HG02759 (cell line): ENCODE measurements at regions not wholly inside any gene's neighbourhood (a gene's known extent, or its start where the extent isn't known, plus 50 kb on each side); places are given as distances from the start of the nearest gene placed in this dataset.
A peak's percentile ranks its signal among the peaks of the same experiment; 100 is the strongest.

Experiments used
- ATAC-seq: cut with Tn5 transposase; IDR thresholded peaks from one replicate; pipeline ENCODE4 v1.9.1; 2021; ENCODE audit warnings: mild to moderate bottlenecking, moderate library complexity; ENCODE audit not compliant: unreplicated experiment

DNA sequence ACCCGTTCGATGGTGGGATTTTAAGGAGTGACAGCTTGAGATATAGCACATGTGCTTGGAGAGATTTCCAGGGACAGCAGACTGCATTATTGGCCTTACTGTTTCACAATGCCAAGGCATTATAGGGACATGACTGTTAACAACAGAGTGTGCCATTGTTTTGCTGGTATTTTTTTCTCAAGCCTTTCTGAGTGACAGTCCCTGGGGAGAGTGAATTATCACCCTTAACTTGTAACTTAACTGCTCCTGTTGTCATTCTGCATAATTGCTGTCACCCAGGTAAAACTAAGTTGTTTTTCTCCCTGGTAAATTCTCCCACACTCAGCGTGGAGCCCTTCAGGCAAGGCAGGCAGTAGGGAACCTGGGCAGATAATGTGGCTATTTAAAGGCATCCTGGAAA, 989.2 kb upstream of the LCORL start:
- ATAC-seq, result no peak

DNA sequence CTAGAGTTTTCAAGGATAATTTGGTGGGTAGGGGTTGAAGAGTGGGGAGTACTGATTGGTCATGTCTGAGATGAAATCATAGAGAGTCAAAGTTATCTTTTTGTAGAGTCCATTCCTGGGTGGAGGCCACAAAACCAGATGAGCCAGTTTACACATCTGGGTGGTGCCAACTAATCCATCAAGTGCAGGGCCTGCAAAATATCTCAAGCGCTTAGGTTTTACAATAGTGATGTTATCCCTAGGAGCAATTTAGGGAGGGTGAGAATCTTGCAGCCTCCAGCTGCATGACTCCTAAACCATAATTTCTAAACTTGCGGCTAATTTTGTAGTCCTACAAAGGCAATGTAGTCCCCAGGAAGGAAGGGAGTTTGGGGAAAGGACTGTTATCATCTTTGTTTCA, 988.3 kb upstream of the LCORL start:
- ATAC-seq, result no peak

DNA sequence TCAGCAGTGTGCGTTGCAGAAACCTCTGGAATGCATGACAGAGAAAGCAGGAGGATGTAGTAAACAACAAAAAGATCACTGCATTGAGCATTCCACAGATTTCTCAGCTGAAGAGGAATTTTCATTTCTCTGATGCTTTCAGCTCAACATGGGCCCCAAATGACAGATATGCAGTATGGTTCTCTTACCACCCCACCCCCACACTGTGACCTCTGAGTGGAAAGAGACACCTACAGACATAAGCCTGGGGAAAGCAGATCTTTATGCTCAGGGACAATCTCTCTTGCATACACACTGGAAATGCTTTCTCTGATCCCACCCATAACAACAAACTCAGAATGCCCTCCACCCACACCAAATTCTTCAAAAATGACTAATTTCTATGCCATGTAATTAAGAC, 983.7 kb upstream of the LCORL start:
- no peak for ATAC-seq

DNA sequence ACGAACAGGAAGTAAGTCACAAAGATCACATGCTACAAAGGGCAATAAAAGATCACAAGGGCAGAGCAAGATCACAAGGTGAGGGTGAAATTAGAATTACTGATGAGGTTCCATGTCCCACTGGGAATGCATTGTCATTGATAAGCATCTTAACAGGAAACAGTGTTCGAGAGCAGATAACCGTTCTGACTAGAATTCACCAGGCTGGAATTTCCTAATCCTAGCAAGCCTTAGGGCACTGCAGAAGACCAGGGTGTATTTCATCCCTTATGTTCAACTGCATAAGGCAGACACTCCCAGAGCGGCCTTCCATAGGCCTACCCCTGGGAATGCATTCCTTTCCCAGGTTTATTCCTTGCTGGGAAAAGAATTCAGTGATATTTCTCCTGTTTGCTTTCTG, 980.6 kb upstream of the LCORL start:
- ATAC-seq, result no peak

DNA sequence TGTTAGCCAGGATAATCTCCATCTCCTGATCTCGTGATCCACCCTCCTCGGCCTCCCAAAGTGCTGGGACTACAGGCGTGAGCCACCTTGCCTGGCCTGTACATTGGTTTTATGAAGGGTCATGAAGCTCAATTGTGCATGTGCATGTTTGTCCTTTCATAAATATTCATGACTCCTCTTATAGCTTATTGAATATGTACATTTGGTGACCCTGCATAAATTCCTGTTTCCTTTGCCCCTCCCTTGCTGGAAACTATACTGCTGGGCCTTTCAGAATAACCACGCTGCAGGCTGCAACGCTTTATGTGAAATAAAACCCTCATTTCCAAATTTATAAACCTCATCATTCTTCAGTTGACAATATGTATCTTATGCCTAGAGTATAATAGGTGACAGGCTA, 978.0 kb upstream of the LCORL start:
- no peak for ATAC-seq

DNA sequence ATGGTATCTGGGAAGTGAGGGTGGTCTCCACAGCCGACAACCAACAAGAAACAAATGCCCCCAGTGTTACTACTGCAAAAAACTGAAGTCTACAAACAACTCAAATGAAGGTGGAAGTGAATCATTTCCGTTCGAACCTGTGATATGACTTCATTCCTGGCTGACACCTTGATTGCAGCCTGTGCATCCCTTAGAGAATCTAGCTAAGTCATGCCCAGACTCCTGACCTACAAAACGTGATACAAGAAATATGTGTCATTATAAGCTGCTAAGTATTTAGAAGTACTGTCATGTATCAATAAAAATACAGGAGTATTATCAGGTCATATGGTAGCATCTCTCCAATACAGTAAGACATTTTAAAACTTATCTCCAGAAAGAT, 959.7 kb upstream of the LCORL start:
- ATAC-seq, result no peak

DNA sequence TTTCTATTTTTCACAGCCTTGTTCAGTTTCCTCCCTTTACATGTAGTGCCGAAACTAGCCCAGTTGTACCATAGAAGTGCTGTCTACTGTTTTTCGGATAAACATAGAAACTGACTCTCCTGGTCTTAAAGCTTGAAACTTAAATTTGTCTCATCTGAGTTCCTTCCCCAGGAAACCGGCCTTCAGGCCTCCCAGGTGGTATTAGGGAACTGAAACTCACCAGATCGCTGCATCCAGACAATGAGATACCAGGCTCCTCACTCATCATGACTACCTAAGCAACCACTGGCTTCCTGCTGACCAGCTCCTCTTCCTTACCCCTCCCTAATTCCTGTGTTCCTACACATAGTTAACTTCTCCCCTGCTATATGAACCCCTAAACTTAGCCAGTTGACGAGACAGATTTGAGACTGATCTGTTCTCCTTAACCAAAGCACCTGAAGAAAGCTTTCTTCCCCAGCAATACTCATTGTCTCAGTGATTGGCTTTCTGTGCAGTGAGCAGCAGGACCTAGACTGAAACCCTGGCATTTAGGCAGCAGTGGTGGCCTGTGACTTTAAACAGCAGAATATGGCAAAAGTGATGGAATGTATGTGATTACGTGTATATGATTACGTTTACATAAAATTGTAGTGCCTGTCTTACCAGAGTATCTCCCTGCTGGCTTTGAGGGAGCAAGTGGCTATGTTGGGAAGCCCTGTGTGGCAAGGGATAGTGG, 959.1 kb upstream of the LCORL start:
- peak; percentile 85 for ATAC-seq

DNA sequence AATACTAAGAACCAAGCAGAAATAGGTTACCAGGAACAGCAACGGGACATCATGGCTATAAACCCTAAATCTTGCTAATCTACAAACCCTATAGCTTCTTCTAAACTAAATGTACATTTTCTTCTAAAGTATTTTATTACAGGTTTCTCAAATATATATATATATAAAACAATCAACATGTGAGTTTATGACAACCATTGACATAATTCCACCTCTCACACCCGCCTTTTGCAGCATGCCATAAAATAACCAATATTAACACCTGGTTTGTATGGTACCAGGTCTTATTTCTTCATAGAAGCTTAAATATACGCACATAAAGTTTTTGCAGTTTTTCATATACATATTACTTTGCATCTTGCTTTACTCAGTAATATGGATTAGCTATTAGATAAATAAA, 955.3 kb upstream of the LCORL start:
- ATAC-seq, result no peak

DNA sequence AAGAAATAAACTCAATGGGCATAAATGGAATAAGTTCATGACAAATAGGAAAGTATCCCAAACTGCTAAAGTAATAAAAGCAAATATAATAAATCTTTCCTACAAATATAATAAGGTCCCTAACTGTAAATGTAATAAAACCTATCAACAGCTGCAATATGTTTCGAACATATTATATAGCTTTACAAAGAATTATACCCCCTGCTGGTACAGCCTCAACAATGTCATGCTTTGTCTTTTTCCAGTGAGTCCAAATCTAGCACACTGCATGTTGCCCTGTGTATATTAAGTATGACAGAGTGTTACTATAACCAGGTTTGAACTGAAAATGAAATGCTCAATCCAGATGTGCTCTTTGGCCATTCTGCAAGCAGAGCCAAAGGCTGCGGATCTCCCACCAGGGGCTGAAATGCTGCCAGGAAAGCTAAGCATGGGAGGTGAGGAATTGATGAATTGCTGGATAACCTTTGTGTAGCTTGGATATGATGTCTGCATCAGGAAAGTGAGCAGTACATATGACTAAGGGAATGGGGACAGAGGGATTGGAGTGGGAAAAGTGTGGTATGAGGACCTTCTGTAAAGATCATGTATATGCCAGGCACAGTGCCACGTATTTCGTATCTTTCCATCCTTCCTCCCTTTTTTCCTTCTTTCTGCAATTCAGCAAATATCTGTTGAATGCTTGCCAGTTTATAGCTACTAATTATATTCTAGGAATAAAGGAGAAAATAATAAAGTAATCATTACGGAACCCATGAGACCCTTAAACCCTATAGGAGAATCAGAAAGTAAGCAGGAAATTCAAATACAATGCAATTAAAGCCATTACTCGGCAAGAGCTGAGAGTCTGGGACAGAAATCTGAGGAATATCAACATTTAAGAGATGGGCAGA, 954.6 kb upstream of the LCORL start:
- ATAC-seq, result no peak

DNA sequence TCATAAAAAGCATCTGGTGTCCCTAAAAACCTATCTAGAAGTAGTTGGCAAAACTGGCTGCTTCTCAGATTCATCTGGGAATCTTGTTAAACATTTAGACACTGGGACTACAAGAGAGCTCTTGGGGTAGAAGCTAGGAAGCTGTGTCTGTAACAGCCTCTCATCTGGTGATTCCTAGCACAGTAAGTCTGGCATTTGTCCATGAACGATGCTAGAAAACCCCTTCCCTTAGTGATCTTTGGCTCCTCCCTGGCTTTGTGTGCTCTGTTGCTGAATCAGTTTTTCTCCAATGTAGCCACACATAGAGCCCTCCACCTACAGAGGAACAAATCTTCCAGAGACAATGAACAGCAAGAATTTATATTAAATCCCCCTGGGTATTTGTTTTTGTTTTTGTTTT, 951.7 kb upstream of the LCORL start:
- ATAC-seq, result no peak

DNA sequence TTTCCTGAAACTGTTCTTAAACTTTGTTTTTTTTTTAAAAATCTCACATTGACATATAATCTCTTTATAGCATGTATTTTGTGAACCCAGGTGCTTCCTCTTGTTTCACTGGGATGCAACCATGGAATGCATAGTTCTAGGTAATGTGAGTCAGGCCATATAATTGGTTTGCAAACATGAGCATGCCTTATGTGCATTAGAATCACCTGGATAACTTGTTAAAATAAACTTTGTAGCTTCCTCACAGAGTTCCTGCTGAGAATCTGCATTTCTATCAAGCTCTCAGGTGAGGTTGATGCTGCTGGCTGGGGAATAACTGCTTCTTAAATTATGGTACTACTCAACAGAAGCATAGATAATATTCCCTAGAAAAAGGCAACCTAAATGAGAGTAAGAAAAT, 940.3 kb upstream of the LCORL start:
- ATAC-seq, result no peak

DNA sequence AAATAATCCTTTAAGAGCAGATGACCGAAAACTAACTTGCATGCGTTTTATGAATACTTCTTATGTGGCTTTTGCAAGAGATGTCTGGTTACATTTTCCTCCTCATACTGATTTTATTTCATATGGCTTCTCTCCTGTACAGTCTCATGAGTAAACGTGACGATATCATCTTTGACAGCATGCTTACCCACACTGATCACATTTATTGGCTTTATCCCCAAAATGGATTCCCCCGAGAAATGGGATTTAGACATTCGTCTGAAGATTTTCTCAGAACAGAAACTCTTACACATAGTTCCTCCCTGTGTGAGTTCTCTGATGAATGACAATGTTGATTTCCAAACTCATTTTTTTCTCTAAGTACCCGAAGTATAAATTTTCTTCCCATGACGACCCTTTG, 939.7 kb upstream of the LCORL start:
- no peak for ATAC-seq

DNA sequence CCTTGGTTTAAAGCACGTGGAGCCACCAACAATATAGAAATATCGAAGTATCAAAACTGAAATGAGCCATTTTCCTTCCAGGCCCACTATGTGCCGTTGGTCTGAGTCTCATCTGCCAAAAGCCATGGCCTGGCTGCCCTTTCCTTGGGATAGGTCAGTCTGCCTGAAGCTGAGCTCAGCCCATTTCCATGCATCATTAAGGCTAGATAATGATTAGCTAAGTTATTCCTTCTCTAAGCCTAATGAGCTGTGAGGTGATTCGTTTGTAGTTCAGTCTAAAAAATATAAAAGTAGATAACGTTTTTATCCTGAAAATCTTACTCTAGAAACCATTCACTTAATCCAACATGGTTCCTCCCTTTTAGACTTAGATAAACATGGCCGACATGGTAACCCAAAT, 936.2 kb upstream of the LCORL start:
- no peak for ATAC-seq

DNA sequence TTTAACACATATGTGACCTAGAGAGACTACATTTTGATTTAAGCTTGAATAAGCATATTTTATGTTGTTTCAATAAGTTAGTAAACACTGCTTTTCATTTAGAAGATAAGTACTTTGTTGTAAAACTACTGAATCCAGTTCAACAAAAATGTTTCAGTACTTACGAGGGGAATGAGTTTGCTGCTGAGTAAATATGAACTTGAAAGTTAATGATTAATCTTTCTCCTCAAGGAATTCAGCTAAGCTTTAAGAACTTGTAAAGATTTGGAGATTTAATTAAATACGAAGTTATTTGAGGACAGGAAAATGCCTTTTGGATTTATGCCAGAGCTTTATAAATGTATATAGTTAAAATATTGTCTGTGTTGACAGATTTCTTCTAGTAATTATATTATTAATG, 933.0 kb upstream of the LCORL start:
- ATAC-seq, result no peak

DNA sequence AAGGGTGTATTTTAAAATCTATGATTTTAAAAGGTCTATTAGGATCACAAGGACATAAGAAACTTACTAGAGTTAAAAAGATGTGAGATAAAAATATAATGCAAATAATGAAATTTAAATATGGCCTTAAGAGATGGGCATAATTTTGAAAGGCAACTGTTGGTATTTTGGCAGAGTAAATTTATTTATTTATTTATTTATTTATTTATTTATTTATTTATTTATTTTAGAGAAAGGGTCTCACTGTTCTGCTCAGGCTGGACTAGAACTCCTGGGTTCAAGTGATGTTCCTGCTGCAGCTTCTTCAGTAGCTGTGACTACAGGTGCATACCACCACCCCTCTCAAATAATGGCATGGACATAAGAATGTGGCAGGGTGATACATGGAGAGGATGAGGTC, 932.1 kb upstream of the LCORL start:
- ATAC-seq, result no peak

DNA sequence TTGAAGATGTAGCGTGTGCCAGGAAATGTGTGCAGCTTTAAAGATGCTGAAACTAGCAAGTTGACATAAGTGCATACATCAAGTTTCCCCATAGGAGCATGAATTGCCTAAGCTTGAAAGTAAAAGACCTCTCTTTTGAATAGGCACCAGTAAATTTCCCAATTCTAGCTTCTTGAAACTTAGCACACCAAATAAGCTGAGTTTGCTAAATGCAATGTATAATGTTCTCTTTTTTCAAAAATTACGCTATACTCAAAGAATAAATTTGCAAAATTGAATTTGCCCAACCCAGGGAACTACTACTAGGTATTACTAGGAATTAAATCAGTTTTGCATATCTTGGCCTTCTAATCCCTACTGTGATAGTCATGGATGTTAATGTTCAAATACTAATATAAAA, 923.9 kb upstream of the LCORL start:
- no peak for ATAC-seq

DNA sequence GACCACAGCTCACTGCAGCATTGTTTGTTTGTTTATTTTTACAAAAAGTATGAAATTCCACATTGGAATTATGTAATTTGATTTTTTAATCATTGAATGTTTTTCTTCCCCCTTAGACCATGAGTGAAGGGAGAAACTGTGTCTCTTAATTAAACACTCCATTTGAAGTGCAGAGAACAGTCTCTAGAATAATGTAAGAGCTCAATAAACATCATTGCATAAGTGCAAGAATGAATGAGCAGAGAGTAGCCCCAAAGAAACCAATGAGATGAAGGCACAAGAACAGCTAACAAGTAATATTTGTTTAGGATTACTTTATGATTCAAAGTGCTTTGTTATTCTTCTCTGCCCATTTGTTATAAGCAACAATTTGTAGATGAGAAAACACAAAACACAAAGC, 921.3 kb upstream of the LCORL start:
- ATAC-seq, result no peak

DNA sequence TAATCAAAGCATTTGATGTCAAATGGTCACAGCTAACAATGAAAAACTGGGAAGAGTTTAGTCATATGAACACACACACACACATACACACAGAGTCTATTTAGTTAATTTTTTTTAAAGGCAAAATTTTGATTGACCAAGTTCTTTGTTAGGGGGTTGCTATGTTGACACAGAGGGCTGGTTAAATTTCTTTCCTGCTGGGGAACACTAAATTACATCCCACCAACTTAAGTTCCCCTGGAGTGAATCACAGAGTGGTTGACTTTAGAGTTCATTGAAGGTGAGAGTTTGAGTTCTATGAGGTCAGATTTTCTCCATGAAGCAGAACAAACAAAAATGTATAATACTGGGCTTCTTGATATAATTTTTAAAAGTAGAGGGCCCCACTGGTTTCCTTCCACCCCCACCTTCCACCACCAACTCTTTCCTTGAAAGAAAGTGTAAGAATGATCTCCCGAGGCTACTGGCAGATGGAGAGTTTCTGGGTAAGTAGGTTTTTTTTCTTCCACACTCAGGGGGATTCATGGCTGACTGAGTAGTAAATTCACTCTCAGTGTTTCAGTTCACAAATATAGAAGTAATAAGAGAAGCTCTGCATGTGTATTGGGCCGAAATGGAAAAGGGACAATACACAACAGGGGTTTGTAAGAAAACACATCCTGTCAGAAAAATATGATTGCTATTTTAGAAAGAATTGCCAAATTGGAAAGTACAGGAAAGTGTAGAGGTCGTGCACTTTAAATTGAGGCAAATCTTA, 917.0 kb upstream of the LCORL start:
- no peak for ATAC-seq

DNA sequence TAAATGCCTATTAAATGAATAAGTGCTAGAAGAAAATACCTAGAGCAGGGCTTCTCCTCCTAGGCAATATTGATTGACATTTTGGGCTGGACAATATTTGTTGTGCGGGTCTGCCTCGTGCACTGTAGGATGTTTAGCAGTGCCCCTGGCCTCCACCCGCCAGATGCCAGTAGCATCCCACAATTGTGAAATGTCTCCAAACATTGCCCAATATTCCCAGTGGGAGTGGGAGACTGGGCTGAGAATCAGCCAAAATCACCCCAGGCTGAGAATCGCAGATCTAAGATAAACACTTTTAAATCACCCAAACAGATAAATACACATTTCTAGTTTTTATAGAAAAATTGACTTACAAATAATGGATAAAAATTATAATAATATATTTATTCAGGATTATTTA, 916.2 kb upstream of the LCORL start:
- ATAC-seq, result no peak

DNA sequence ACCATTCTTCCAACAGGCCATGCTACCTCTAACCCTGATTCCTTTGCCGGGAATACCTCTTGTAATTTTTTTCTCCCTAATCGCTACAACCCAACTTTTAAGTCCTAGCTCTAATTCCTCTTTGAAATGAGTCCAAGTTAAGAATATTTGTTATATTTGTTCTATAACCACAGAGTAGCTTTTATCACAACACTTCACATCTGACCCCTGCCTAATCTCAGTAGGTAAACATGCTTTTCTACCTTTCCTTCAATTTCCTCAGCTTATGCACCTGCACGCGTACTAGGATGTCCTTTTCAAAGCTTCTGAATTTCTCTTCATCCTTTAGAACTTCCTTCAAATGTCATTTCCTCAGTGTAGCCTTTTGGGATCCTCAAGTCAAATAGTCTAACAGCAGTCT, 915.5 kb upstream of the LCORL start:
- ATAC-seq, result no peak

DNA sequence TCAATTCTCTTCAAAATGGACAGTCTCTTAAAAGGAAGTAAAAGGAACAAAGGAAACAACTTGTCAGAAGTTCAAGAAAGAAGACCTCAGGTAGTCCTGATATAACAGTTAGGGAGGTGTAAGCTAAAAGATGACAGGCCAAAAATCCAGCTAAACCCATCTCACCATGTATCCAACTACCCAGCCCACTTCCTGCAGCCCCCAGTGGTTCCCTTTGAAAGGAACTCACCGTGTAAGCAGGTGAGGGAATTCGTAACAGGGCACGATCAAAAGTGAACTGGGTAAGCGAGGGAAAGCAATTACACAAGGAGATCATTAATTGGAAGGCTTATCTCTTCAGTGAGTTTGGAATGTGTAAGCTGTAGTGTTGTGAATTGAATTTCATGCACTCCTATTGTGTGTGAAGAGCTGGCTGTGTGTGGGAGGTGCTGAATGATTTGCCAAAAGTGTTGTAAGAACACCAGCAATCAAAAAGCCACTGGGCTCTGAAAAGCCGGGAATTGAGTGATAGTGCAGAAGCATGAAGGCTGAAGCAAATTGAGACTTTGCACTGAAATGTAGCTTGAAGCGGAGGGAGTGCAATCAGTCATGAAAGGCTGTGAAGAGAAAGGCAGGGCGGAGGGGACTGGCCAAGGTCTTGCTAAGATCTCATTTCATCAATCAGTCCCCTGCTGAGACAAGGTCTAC, 914.2 kb upstream of the LCORL start:
- no peak for ATAC-seq
